Endodermal cell (in vitro differentiated cells): ENCODE measurements at regions not wholly inside any gene's neighbourhood (a gene's known extent, or its start where the extent isn't known, plus 50 kb on each side); places are given as distances from the start of the nearest gene placed in this dataset.

Experiments used
- DNase-seq: peaks from one replicate; pipeline ENCODE4 v3.0.0-alpha.2; 2017
- H3K27ac ChIP-seq: 2 replicates; pipeline ENCODE4 v1.5.1; 2013; ENCODE audit warnings: mild to moderate bottlenecking, low read depth, low read length, moderate library complexity
- H3K27me3 ChIP-seq: 2 replicates; pipeline ENCODE4 v1.6.1; 2013; ENCODE audit warnings: mild to moderate bottlenecking, low read length, moderate library complexity; ENCODE audit not compliant: insufficient read depth, control insufficient read depth, poor library complexity, severe bottlenecking
- H3K36me3 ChIP-seq: 2 replicates; pipeline ENCODE4 v1.7.0; 2013; ENCODE audit warnings: mild to moderate bottlenecking, low read length, moderate library complexity; ENCODE audit not compliant: control insufficient read depth, insufficient read depth
- H3K4me1 ChIP-seq: one replicate; pipeline ENCODE4 v1.7.0; 2013; ENCODE audit warnings: low read length; ENCODE audit not compliant: control insufficient read depth, insufficient read depth
- H3K4me3 ChIP-seq: 2 replicates; pipeline ENCODE4 v1.5.1; 2013; ENCODE audit warnings: mild to moderate bottlenecking, low read length, moderate library complexity
- H3K9ac ChIP-seq: 2 replicates; pipeline ENCODE4 v1.6.1; 2013; ENCODE audit warnings: mild to moderate bottlenecking, low read length, moderate library complexity; ENCODE audit not compliant: poor library complexity, severe bottlenecking; ENCODE audit errors: extremely low read depth
- H3K9me3 ChIP-seq: 2 replicates; pipeline ENCODE4 v1.6.1; 2013; ENCODE audit warnings: mild to moderate bottlenecking, low read length, moderate library complexity; ENCODE audit not compliant: control insufficient read depth
- H3K27ac Mint-ChIP-seq: 2 replicates; pipeline ENCODE4 v1.8.0; 2020; ENCODE audit warnings: mixed read lengths
- H3K27me3 Mint-ChIP-seq: 2 replicates; pipeline ENCODE4 v1.8.0; 2021; ENCODE audit warnings: mild to moderate bottlenecking, mixed read lengths; ENCODE audit not compliant: insufficient read depth
- H3K36me3 Mint-ChIP-seq: 2 replicates; pipeline ENCODE4 v1.8.0; 2020; ENCODE audit warnings: low read depth, mixed read lengths
- H3K4me1 Mint-ChIP-seq: 2 replicates; pipeline ENCODE4 v1.8.0; 2020; ENCODE audit warnings: mixed read lengths
- H3K4me3 Mint-ChIP-seq: 2 replicates; pipeline ENCODE4 v1.8.0; 2020; ENCODE audit warnings: mild to moderate bottlenecking, moderate library complexity, mixed read lengths
- H3K9me3 Mint-ChIP-seq: 2 replicates; pipeline ENCODE4 v1.8.0; 2020; ENCODE audit warnings: mild to moderate bottlenecking, mixed read lengths
- WGBS, 2 experiments: methylation state at CpG; one replicate each; pipeline versions ENCODE4 v1.1.5 to v1.1.7; 2013; ENCODE audit warnings: missing lambda C conversion rate in 2 of 2, mixed read lengths in 1 of 2; ENCODE audit not compliant: insufficient coverage in 1 of 2, insufficient read length in 1 of 2; 5-methylcytosine and 5-hydroxymethylcytosine counted together
- TF ChIP-seq, protein P1 (sequence below): fragments of 200-600 bp; sonication (generic); conservative IDR thresholded peaks from 2 replicates; pipeline ENCODE4 v1.5.0; 2021; ENCODE audit warnings: antibody characterized with exemption, mild to moderate bottlenecking

DNA sequence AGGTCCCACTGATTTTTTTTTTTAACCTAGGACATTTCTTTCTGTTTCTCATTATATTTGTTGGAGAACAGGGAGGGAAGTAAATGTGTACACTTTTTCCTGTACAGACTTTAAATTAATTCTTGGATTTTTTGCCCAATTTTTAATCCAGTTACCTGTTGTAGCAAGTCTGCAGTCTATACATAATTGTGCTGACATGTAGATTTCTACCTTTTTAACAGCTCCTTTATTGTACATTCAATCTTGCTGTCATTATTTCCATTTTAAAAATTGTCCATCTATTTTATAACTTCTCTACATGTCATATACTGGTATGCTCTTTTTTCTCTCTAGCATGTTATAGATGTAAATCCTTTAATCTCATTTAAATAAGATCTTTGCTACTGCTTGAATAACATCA lies 1838.7 kb upstream of the CDH9 start:
- Mint-ChIP-seq H3K9me3 (peaks cover 12% of the 10 kb centered on the region), H3K4me1 (no peaks in the 10 kb centered on the region), H3K36me3 (peaks cover 6% of the 10 kb centered on the region), H3K27ac (no peak overlapping the region), H3K27me3 (no peaks in the 10 kb centered on the region), H3K4me3 (no peak overlapping the region)
- H3K9me3 ChIP-seq: peaks cover 16% of the 10 kb centered on the region
- H3K27ac ChIP-seq: no peak overlapping the region
- no peak for DNase-seq
- no peak overlapping the region for H3K9ac ChIP-seq
- no peaks in the 10 kb centered on the region for H3K4me1 ChIP-seq
- TF ChIP-seq, protein P1, sequence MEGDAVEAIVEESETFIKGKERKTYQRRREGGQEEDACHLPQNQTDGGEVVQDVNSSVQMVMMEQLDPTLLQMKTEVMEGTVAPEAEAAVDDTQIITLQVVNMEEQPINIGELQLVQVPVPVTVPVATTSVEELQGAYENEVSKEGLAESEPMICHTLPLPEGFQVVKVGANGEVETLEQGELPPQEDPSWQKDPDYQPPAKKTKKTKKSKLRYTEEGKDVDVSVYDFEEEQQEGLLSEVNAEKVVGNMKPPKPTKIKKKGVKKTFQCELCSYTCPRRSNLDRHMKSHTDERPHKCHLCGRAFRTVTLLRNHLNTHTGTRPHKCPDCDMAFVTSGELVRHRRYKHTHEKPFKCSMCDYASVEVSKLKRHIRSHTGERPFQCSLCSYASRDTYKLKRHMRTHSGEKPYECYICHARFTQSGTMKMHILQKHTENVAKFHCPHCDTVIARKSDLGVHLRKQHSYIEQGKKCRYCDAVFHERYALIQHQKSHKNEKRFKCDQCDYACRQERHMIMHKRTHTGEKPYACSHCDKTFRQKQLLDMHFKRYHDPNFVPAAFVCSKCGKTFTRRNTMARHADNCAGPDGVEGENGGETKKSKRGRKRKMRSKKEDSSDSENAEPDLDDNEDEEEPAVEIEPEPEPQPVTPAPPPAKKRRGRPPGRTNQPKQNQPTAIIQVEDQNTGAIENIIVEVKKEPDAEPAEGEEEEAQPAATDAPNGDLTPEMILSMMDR: no peak
- no peak overlapping the region for H3K4me3 ChIP-seq
- H3K27me3 ChIP-seq: no peaks in the 10 kb centered on the region
- no peaks in the 10 kb centered on the region for H3K36me3 ChIP-seq

DNA sequence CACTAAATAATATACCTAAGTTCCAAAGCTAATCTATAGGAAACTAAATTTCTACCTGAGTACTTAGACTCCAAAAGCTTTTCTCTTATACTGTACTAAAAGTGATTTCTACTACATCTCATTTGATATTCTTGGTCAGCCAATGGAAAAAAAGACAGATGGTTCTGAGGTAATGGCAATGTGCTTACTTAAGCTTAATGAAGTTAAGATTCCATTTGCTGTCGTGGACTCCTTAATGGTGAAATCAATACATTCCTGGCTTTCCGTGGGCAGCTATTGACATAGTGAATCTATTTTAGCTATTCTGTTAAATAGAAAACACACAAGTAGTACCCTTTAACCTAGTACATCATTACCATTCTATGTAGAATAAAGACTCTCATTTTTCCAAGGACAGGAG lies 1825.6 kb upstream of the CDH9 start:
- Mint-ChIP-seq H3K4me1 (peaks cover 28% of the 10 kb centered on the region), H3K36me3 (peaks cover 3% of the 10 kb centered on the region), H3K27ac (no peak overlapping the region), H3K4me3 (no peak overlapping the region), H3K27me3 (no peaks in the 10 kb centered on the region), H3K9me3 (peaks cover 10% of the 10 kb centered on the region)
- Histone ChIP-seq H3K36me3 (peaks cover 5% of the 10 kb centered on the region), H3K27ac (no peak overlapping the region), H3K4me3 (peak overlapping the region; percentile 42), H3K9me3 (peaks cover 22% of the 10 kb centered on the region), H3K27me3 (no peaks in the 10 kb centered on the region), H3K4me1 (peaks cover 11% of the 10 kb centered on the region), H3K9ac (no peak overlapping the region)
- TF ChIP-seq, protein P1: no peak
- 88 to 100% methylated on average over 1 to 2 of the region's 2 CpGs for whole genome bisulfite sequencing, 2 experiments
- no peak for DNase-seq

DNA sequence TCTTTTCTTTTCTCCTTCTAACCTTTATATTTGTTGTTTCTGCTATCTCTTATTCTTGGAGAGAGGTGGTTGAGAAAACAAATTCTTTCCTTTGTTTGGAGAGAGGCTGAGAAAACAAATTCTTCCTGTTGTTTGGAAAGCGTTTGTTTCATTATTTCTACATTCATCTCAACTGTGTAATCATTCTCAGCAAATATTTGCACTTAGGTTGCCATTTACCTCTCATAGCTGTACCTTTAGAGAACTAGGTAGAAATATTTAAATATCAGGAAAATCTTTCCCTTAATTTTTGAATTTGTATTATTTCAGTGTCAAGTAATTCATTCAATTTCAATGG lies 1824.4 kb upstream of the CDH9 start:
- Mint-ChIP-seq H3K27ac (peak overlapping the region; percentile 71), H3K27me3 (no peaks in the 10 kb centered on the region), H3K4me1 (peaks cover 37% of the 10 kb centered on the region), H3K36me3 (peaks cover 3% of the 10 kb centered on the region), H3K9me3 (peaks cover 10% of the 10 kb centered on the region), H3K4me3 (no peak overlapping the region)
- DNase-seq: no peak
- H3K9me3 ChIP-seq: peaks cover 22% of the 10 kb centered on the region
- 20% methylated on average over 1 of the region's 1 CpG; no CpG with 5 or more reads in 1 of the 2 experiments for WGBS, 2 experiments
- peaks cover 5% of the 10 kb centered on the region for H3K36me3 ChIP-seq
- H3K4me1 ChIP-seq: peaks cover 16% of the 10 kb centered on the region
- H3K9ac ChIP-seq: no peak overlapping the region
- no peaks in the 10 kb centered on the region for H3K27me3 ChIP-seq
- H3K27ac ChIP-seq: no peak overlapping the region
- H3K4me3 ChIP-seq: peak overlapping the region; percentile 42
- TF ChIP-seq, protein P1: no peak
